Fibroblast of skin of right biceps (primary cell): ENCODE measurements at regions not wholly inside any gene's neighbourhood (a gene's known extent, or its start where the extent isn't known, plus 50 kb on each side); places are given as distances from the start of the nearest gene placed in this dataset.

Experiments
- DNase-seq: peaks from one replicate; pipeline ENCODE4 v3.0.0-alpha.2; 2013

- no peak for DNase-seq
Measured at GRCh38 chr10:112080231-112080630, 103.3 kb downstream of the GPAM start.

GRCh38 chr10:112082120-112082519, 101.4 kb downstream of the GPAM start:
- DNase-seq, result peak; percentile 33

- no peak for DNase-seq
Measured at GRCh38 chr10:112083472-112083871, 100.1 kb downstream of the GPAM start.

GRCh38 chr10:112087953-112088456, 95.6 kb downstream of the GPAM start:
- no peak for DNase-seq

GRCh38 chr10:112091703-112092102, 91.9 kb downstream of the GPAM start:
- DNase-seq, result no peak

GRCh38 chr10:112092519-112092918, 91.0 kb downstream of the GPAM start:
- no peak for DNase-seq

GRCh38 chr10:112094984-112095383, 88.6 kb downstream of the GPAM start:
- no peak for DNase-seq

- DNase-seq, result no peak
Measured at GRCh38 chr10:112095731-112096130, 87.8 kb downstream of the GPAM start.

GRCh38 chr10:112098682-112099081, 84.9 kb downstream of the GPAM start:
- DNase-seq, result no peak
